Progenitor cell of endocrine pancreas (in vitro differentiated cells): ENCODE measurements at regions not wholly inside any gene's neighbourhood (a gene's known extent, or its start where the extent isn't known, plus 50 kb on each side); places are given as distances from the start of the nearest gene placed in this dataset.

Source experiments
- DNase-seq: peaks from one replicate; pipeline ENCODE4 v3.0.0; 2021; ENCODE audit warnings: low spot score; ENCODE audit not compliant: unreplicated experiment
- H3K27ac Mint-ChIP-seq: 2 replicates; pipeline ENCODE4 v1.8.0; 2021; ENCODE audit warnings: mild to moderate bottlenecking, moderate library complexity, mixed read lengths
- H3K27me3 Mint-ChIP-seq: 2 replicates; pipeline ENCODE4 v1.8.0; 2021; ENCODE audit warnings: mixed read lengths
- H3K36me3 Mint-ChIP-seq: 2 replicates; pipeline ENCODE4 v1.8.0; 2022; ENCODE audit warnings: mixed read lengths; ENCODE audit not compliant: insufficient read depth
- H3K4me1 Mint-ChIP-seq: 2 replicates; pipeline ENCODE4 v1.8.0; 2021; ENCODE audit warnings: low read depth, mixed read lengths
- H3K4me3 Mint-ChIP-seq: 2 replicates; pipeline ENCODE4 v1.8.0; 2021; ENCODE audit warnings: low read depth, mild to moderate bottlenecking, moderate library complexity, mixed read lengths
- H3K9me3 Mint-ChIP-seq: 2 replicates; pipeline ENCODE4 v1.8.0; 2021; ENCODE audit warnings: low read depth, mixed read lengths
- CTCF ChIP-seq: fragments of 200-600 bp; sonication (generic); IDR thresholded peaks from one replicate; pipeline ENCODE4 v1.5.0; 2021; ENCODE audit warnings: antibody characterized with exemption, mild to moderate bottlenecking; ENCODE audit not compliant: unreplicated experiment

GRCh38 chr13:31629085-31629780 lies 110.1 kb upstream of the RXFP2 start:
- peaks cover 3% of the 10 kb centered on the region for H3K9me3 Mint-ChIP-seq
- H3K27me3 Mint-ChIP-seq, result peaks cover 3% of the 10 kb centered on the region
- H3K4me3 Mint-ChIP-seq, result no peak overlapping the region
- no peak for DNase-seq
- H3K27ac Mint-ChIP-seq, result no peak overlapping the region
- TF ChIP-seq CTCF, result no peak
- peaks cover 2% of the 10 kb centered on the region for H3K36me3 Mint-ChIP-seq
- peaks cover 11% of the 10 kb centered on the region for H3K4me1 Mint-ChIP-seq

DNA sequence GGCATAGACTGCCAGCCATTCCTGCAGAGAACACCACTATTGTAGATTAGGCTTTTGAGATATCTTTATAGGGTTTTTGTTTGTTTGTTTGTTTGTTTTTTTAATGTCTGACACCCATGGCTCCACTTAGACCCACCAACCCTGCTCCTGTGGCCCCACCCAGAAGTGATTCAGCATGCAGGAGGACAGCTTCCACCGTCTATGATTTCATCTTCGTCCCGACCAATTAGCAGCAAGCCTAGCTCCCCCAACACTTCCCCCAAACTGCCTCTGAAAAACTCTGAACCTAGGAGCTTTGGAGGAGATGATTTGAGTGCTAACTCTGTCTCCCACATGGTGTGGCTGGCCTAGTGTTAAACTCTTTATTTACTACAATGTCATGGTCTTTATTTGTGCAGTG lies 108.3 kb upstream of the RXFP2 start:
- no peak overlapping the region for H3K27ac Mint-ChIP-seq
- no peak for TF ChIP-seq CTCF
- H3K9me3 Mint-ChIP-seq, result peaks cover 3% of the 10 kb centered on the region
- DNase-seq, result no peak
- H3K27me3 Mint-ChIP-seq, result peaks cover 3% of the 10 kb centered on the region
- H3K36me3 Mint-ChIP-seq, result peaks cover 2% of the 10 kb centered on the region
- H3K4me1 Mint-ChIP-seq, result peaks cover 18% of the 10 kb centered on the region
- H3K4me3 Mint-ChIP-seq, result no peak overlapping the region

DNA sequence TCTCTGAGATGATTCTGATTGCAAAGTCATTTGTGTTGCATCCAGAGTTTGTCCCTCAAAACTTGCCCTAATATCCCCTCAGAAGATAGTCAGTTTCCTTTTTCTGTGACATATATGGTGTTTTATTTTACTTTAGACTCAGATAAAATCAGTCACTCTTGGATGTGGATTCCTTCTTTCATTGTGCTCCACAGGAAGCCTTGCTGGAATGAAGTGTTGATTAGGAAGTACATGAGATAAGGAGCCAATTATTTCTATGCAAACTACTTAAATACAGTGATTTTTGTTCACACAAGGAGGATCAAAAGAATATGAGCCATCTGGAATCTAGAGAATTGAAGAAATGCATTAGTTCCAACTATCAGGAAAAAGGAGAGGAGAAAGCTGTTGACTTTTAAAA lies 107.6 kb upstream of the RXFP2 start:
- Mint-ChIP-seq H3K4me3 (no peak overlapping the region), H3K4me1 (peaks cover 12% of the 10 kb centered on the region), H3K36me3 (peaks cover 3% of the 10 kb centered on the region), H3K9me3 (peaks cover 8% of the 10 kb centered on the region), H3K27ac (no peak overlapping the region), H3K27me3 (peaks cover 4% of the 10 kb centered on the region)
- no peak for TF ChIP-seq CTCF
- no peak for DNase-seq

DNA sequence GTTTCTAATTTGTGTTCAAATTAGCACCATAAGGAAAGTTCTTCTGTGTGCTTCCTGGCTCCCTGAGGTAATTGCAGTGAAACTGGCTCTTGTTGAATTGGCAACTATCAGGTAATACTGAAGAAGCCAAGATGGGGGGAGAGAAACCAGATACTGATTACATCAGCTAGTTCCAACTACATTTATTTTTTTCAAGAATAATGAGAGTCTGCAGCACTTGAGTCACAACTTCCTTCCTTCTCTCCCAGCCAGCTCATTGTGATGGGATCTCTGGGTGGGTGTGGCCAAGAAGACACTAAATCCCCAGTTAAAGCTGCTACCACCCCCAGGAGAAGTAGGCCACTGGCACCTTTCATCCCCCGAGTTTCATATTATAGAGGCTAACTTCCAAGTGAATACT lies 100.7 kb upstream of the RXFP2 start:
- Mint-ChIP-seq H3K36me3 (peaks cover 7% of the 10 kb centered on the region), H3K27ac (no peak overlapping the region), H3K9me3 (peaks cover 21% of the 10 kb centered on the region), H3K4me3 (no peak overlapping the region), H3K27me3 (peaks cover 4% of the 10 kb centered on the region), H3K4me1 (peaks cover 7% of the 10 kb centered on the region)
- no peak for TF ChIP-seq CTCF
- DNase-seq, result no peak

DNA sequence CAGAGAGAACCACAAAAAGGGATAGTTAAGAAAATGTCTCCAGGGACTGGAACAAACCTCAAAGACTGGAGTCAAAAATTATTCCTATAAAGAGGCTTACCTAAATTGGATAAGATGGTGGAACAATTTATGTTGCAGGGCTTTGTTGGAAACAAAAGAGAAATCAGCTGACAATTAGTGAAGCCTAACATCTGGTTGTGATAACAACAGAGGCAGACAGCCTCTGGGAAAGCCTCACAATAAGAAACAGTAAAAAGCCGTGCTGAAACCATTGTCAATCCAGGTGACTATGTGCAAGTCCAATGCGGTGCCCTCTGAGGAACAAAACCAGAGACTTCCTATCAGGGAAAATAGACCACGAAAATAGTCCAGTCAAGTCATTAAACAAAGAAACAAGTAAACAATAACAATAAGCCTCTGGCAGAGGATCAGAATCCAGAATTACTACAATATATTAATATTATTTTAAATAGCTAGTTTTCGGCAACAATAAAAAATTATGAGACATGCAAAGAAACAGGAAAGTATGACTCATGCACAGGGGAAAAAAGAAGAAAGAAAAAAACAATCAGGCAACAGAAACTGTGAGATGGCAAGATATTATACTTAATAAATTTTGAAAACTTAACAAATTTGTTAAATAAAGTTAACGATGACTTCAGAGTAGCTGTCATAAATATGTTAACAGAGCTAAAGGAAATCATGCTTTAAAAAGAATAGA lies 99.7 kb upstream of the RXFP2 start:
- no peak for TF ChIP-seq CTCF
- no peak for DNase-seq
- Mint-ChIP-seq H3K27ac (no peak overlapping the region), H3K36me3 (peaks cover 5% of the 10 kb centered on the region), H3K4me3 (no peak overlapping the region), H3K4me1 (peaks cover 7% of the 10 kb centered on the region), H3K27me3 (peaks cover 4% of the 10 kb centered on the region), H3K9me3 (peaks cover 21% of the 10 kb centered on the region)
